LNCAP (cell line): ENCODE measurements at regions not wholly inside any gene's neighbourhood (a gene's known extent, or its start where the extent isn't known, plus 50 kb on each side); places are given as distances from the start of the nearest gene placed in this dataset.

ENCODE experiments used
- CTCF ChIP-seq: fragments of 450-650 bp; IDR thresholded peaks from 2 replicates; pipeline ENCODE4 v1.5.1; 2017; ENCODE audit warnings: mild to moderate bottlenecking

GRCh38 chr16:59665618-59666220 is 931.6 kb upstream of the GOT2 start:
- no peak for TF ChIP-seq CTCF

- no peak for TF ChIP-seq CTCF
Observed at GRCh38 chr16:59658572-59658971, 924.5 kb upstream of the GOT2 start.

GRCh38 chr16:59655031-59655430 is 920.9 kb upstream of the GOT2 start:
- no peak for TF ChIP-seq CTCF

- no peak for TF ChIP-seq CTCF
Observed at GRCh38 chr16:59654455-59654854, 920.3 kb upstream of the GOT2 start.

- no peak for TF ChIP-seq CTCF
Observed at GRCh38 chr16:59651662-59652061, 917.5 kb upstream of the GOT2 start.

- TF ChIP-seq CTCF: no peak
Observed at GRCh38 chr16:59645194-59645593, 911.1 kb upstream of the GOT2 start.

- no peak for TF ChIP-seq CTCF
Observed at GRCh38 chr16:59635674-59636073, 901.6 kb upstream of the GOT2 start.

- no peak for TF ChIP-seq CTCF
Observed at GRCh38 chr16:59634951-59635350, 900.8 kb upstream of the GOT2 start.
